ENCODE measurements at regions not wholly inside any gene's neighbourhood (a gene's known extent, or its start where the extent isn't known, plus 50 kb on each side); places are given as distances from the start of the nearest gene placed in this dataset.

DNA sequence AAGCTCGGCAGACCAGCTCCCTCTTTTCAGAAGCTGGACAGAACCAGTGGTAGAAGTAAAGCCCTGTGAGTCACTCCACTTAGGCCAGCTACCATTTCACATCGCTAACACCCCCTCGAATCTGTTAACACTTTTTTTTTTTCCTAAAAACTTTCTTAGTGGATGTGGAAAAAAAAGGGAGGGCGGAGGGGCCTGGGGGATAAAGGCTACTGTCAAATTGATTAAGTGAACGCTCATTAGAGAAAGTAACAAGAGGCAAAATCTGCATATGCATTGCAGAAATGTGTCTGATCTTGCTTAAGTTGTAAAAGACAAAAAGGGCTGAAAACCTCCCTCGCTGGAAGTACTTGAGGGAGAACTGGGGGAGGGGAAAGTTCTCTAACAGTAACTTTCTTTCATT lies 86.6 kb upstream of the OTX2 start:
- POLR2A ChIA-PET, result no interaction called here
- CTCF ChIA-PET, result interaction anchor here (0.7 kb wide), 2 partner anchors 137 to 1571 kb away, joined by 3 to 5 read pairs; no protein-coding TSS in a partner anchor
- TF ChIP-seq ARNT (IDR thresholded peaks at IDR 0.05), result no peak
- TF ChIP-seq HDGF (IDR thresholded peaks at IDR 0.05; ENCODE audit: borderline replicate concordance), result no peak
- no peak for TF ChIP-seq NFRKB (IDR thresholded peaks at IDR 0.05)
- no peak for TF ChIP-seq FOXA1 (IDR thresholded peaks at IDR 0.05)
- TF ChIP-seq LEF1 (IDR thresholded peaks at IDR 0.05; ENCODE audit: borderline replicate concordance), result no peak
- TF ChIP-seq FOXM1 (IDR thresholded peaks at IDR 0.05; ENCODE audit: borderline replicate concordance), result no peak
- TF ChIP-seq FOXK2 (IDR thresholded peaks at IDR 0.05), result no peak
- TF ChIP-seq SUZ12 (IDR thresholded peaks at IDR 0.05), result no peak
- DNase-seq (ENCODE audit: extremely low spot score), result no peak

DNA sequence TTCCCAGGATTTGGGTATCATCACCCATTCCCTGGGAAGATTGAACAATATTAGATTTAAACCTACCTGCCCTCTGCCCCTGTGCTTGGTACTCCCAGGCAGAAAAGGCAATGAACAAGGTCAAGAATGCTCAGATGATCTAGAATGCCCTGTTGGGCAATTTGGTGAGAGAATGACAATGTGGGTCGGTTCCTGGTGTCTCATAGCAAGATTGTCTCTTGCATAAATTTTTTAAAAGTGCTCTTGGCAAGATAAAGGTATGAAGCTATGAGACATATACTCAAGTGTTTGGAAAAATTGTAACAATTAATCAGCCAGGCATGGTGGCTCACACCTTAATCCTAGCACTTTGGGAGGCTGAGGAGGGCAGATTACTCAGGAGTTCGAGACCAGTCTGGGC lies 86.0 kb upstream of the OTX2 start:
- TF ChIP-seq ZNF384 (IDR thresholded peaks at IDR 0.05), result no peak
- no peak for TF ChIP-seq BHLHE40 (IDR thresholded peaks at IDR 0.05; ENCODE audit: borderline replicate concordance)

DNA sequence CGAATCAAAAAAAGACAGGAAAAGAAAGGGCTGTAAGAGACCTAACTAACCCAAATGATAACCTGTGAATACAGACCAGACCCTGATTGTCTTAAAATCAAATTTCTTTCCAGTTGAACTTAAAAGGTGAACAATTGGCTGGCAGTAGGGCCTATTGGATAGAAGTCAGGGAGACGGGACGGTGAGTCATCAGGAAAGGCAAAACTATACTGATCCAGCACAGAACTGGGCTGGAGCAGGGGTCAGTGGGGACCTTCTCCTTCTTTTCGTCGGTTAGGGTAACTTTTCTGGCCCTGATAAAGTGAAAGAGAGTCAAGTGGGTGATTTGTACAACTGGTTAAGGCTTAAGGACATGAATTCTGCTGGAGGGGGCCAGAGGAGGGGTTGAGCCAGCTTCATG lies 84.9 kb upstream of the OTX2 start:
- no peak for DNase-seq (ENCODE audit: extremely low spot score)
- ChIA-PET POLR2A (no interaction called here), CTCF (no interaction called here)
- TF ChIP-seq ELF4 (IDR thresholded peaks at IDR 0.05), result no peak
- no peak for TF ChIP-seq TARDBP (IDR thresholded peaks at IDR 0.05)
- no peak for TF ChIP-seq FOXA1 (IDR thresholded peaks at IDR 0.05)
- no peak for TF ChIP-seq SP1 (IDR thresholded peaks at IDR 0.05)
- no peak for TF ChIP-seq LEF1 (IDR thresholded peaks at IDR 0.05; ENCODE audit: borderline replicate concordance)
- TF ChIP-seq, protein P1, sequence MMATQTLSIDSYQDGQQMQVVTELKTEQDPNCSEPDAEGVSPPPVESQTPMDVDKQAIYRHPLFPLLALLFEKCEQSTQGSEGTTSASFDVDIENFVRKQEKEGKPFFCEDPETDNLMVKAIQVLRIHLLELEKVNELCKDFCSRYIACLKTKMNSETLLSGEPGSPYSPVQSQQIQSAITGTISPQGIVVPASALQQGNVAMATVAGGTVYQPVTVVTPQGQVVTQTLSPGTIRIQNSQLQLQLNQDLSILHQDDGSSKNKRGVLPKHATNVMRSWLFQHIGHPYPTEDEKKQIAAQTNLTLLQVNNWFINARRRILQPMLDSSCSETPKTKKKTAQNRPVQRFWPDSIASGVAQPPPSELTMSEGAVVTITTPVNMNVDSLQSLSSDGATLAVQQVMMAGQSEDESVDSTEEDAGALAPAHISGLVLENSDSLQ (IDR thresholded peaks at IDR 0.05), result no peak
- TF ChIP-seq ZNF384 (IDR thresholded peaks at IDR 0.05), result no peak
- no peak for TF ChIP-seq NFRKB (IDR thresholded peaks at IDR 0.05)
- TF ChIP-seq FOXM1 (IDR thresholded peaks at IDR 0.05; ENCODE audit: borderline replicate concordance), result no peak
- no peak for TF ChIP-seq L3MBTL2 (conservative IDR thresholded peaks at IDR 0.05)

More for the DNA sequence above, 86.0 kb upstream of the OTX2 start:
- DNase-seq (ENCODE audit: extremely low spot score), result no peak
- CTCF ChIA-PET, result interaction anchor here (0.6 to 0.7 kb wide), 4 partner anchors 15 to 1570 kb away, joined by 3 to 7 read pairs (median 4); no protein-coding TSS in a partner anchor
- POLR2A ChIA-PET, result no interaction called here

DNA sequence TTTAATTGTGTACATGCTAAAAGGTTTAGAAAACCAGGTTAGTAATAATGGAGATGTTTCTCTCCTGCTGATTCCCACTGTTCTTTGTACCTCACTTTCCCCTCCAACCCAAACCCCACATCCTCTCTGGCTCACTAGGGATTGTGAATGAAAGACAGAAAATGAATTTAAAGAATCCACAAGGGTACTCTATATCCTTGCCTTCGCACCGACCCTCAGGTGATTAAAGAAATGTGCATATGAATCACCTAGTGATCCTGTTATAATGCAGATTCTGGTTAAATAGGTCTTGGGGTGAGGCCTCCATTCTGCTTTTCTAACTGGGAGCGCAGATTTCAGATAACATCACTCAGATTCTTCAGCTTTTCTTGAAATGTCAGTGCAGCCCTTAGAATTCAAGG lies 84.3 kb upstream of the OTX2 start:
- no peak for TF ChIP-seq TARDBP (IDR thresholded peaks at IDR 0.05)
- TF ChIP-seq CTBP1 (IDR thresholded peaks at IDR 0.05; ENCODE audit: borderline replicate concordance), result no peak
- TF ChIP-seq HDGF (IDR thresholded peaks at IDR 0.05; ENCODE audit: borderline replicate concordance), result no peak
- TF ChIP-seq LEF1 (IDR thresholded peaks at IDR 0.05; ENCODE audit: borderline replicate concordance), result no peak
- no peak for TF ChIP-seq L3MBTL2 (conservative IDR thresholded peaks at IDR 0.05)
- no peak for TF ChIP-seq ARNT (IDR thresholded peaks at IDR 0.05)
- TF ChIP-seq SUZ12 (IDR thresholded peaks at IDR 0.05), result no peak
- TF ChIP-seq SP1 (IDR thresholded peaks at IDR 0.05), result no peak
- TF ChIP-seq ELF4 (IDR thresholded peaks at IDR 0.05), result no peak
- no peak for TF ChIP-seq FOXK2 (IDR thresholded peaks at IDR 0.05)
- TF ChIP-seq, protein P1 (IDR thresholded peaks at IDR 0.05), result no peak
- no peak for TF ChIP-seq NFRKB (IDR thresholded peaks at IDR 0.05)
- no peak for TF ChIP-seq BHLHE40 (IDR thresholded peaks at IDR 0.05; ENCODE audit: borderline replicate concordance)
- TF ChIP-seq ZNF384 (IDR thresholded peaks at IDR 0.05), result no peak
- no peak for DNase-seq (ENCODE audit: extremely low spot score)
- POLR2A ChIA-PET, result no interaction called here

DNA sequence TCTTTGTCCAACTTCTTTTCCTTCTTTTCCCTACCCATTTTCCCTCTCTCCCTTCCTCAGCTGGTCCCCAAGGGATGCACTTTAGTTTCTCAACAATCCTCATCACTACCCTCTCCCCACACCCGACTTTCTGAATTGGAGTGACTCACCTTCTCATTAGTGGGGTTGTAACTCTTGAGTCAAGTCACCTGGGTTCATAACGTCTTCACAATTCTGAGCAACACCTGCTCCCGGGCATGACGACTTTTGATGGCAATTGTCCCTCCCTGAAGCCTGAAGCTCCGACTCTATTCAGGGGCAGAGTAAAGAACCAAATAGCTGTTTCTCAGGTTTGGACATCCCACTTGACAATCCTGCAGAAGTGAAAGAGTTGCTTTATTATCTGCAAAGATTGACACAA lies 82.7 kb upstream of the OTX2 start:
- POLR2A ChIA-PET, result no interaction called here
- CTCF ChIA-PET, result no interaction called here
- TF ChIP-seq ELF4 (IDR thresholded peaks at IDR 0.05) (no peak), ARNT (IDR thresholded peaks at IDR 0.05) (no peak), FOXA1 (IDR thresholded peaks at IDR 0.05) (no peak)
- no peak for DNase-seq (ENCODE audit: extremely low spot score)

More for the DNA sequence above, 84.3 kb upstream of the OTX2 start:
- CTCF ChIA-PET, result no interaction called here

DNA sequence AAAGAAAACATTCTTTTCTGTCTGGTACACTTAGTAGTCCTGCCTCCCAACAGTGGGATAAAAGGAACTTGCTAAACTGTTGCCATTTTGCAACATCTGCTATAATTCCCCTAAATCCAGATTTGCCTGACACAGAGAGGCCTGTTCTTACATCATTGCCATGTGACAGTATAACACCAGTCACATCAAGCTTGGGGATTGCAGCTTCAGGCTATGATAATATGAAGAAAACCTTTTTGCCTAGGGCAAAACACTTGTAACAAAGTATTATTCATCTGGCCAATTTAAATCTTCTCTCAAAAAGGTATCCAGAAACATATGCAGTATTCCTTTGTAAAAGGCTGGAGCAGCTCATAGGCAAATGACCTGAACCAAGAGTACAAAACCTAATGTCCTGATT lies 80.9 kb upstream of the OTX2 start:
- ChIA-PET CTCF (no interaction called here), POLR2A (interaction anchor here (0.8 kb wide), 1 partner anchor 9 kb away, joined by 3 read pairs; no protein-coding TSS in a partner anchor)
- DNase-seq (ENCODE audit: extremely low spot score), result no peak
- no peak for TF ChIP-seq FOXM1 (IDR thresholded peaks at IDR 0.05; ENCODE audit: borderline replicate concordance)
- no peak for TF ChIP-seq NFRKB (IDR thresholded peaks at IDR 0.05)
- no peak for TF ChIP-seq TARDBP (IDR thresholded peaks at IDR 0.05)
- TF ChIP-seq FOXA1 (IDR thresholded peaks at IDR 0.05), result no peak

DNA sequence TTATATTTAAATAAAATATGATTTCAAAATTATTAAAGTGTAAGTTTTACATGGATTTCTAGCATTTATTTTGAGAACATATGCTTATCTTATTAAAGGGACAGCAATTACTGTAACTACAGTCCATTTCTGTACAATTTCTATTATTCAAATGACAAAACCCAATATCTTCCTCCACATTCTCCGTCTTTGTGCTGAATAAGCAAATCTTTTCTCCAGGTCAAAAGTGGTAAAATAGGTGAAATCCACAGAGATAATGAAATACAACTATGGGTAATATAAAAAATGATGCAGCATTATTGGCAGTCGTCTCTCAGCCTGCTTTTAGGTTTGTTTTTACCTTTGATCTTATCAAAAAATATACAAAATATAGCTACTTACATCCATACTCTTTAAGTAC lies 79.4 kb upstream of the OTX2 start:
- ChIA-PET POLR2A (no interaction called here), CTCF (no interaction called here)
- no peak for TF ChIP-seq ELF4 (IDR thresholded peaks at IDR 0.05)
- TF ChIP-seq, protein P1 (IDR thresholded peaks at IDR 0.05), result no peak
- no peak for DNase-seq (ENCODE audit: extremely low spot score)

DNA sequence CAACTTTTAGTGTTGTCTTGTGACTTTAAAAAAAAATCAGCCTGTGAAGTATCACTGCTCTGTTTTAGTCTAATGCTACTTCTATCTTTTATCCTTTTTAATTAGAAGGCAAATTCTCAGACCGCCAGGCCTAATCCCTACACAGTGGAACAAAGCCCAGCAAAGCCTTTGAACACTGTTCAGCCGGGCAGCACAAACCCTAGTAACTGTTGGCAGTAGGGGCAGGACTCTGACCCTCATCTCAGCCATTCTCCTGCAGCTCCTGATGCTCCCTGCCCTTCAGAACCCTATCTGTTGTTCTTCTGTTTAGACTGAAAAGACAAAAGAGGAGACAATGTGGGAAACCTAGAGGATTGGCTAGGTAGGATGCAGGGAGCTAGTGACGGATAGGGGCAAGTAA lies 78.0 kb upstream of the OTX2 start:
- POLR2A ChIA-PET, result no interaction called here
- TF ChIP-seq BHLHE40 (IDR thresholded peaks at IDR 0.05; ENCODE audit: borderline replicate concordance), result no peak
- CTCF ChIA-PET, result no interaction called here
- no peak for DNase-seq (ENCODE audit: extremely low spot score)

Measured in HEK293T (cell line).